ENCODE measurements at regions not wholly inside any gene's neighbourhood (a gene's known extent, or its start where the extent isn't known, plus 50 kb on each side); places are given as distances from the start of the nearest gene placed in this dataset.

DNA sequence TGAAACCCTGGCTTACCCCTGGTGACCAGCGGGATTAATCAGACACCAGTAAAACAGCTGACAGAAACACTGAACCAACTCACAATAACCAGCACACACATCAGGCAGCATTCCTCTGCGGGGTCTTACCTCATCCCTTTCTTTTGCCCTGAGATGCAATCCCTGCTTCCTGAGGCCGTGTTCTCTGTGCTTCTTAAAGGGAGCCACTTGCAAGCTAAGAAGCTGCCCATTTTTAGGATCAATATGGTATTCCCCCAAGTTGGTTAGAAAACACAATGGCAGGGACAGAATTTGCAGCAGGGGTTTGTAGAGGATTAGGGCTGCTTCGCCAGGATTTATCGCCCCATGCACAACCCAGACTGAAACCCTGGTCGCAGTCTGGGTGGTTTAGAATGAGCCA is 74.7 kb upstream of the OLIG2 start:
- H3K36me3 ChIP-seq (ENCODE audit: control insufficient read depth, insufficient read depth, low read length), result no peaks in the 10 kb centered on the region
- H3K4me3 ChIP-seq (replicated peaks in 1 of 4; ENCODE audit: control extremely low read depth in 1 of 4, insufficient read depth in 1 of 4, low read depth in 3 of 4, low read length in 4 of 4), result no peak overlapping the region
- peaks cover 8% of the 10 kb centered on the region for H3K27me3 ChIP-seq (ENCODE audit: control insufficient read depth, insufficient read depth, low read length)
- H3K9me3 ChIP-seq (ENCODE audit: control insufficient read depth, insufficient read depth, low read depth, low read length), result no peaks in the 10 kb centered on the region
- no peaks in the 10 kb centered on the region for H3K79me2 ChIP-seq (ENCODE audit: control insufficient read depth, insufficient read depth, low read length)
- no peaks in the 10 kb centered on the region for H3K4me1 ChIP-seq (ENCODE audit: control insufficient read depth, extremely low read depth, insufficient read depth, low read length)
- DNase-seq (ENCODE audit: low read depth in 2 of 2), result no peak
- no peak overlapping the region for H2AFZ ChIP-seq (ENCODE audit: low read length)
- TF ChIP-seq CTCF (conservative IDR thresholded peaks at IDR 0.05 in 1 of 2, IDR thresholded peaks at IDR 0.05 in 1 of 2; ENCODE audit: low read depth in 1 of 2, low read length in 2 of 2) (no peak), EZH2 (IDR thresholded peaks at IDR 0.05; ENCODE audit: low read length, missing control alignments) (no peak)
- no peak overlapping the region for H3K27ac ChIP-seq (ENCODE audit: insufficient read depth, low read length)
- no peak overlapping the region for H3K9ac ChIP-seq (ENCODE audit: insufficient read depth, low read length)
- no peak overlapping the region for H3K4me2 ChIP-seq (ENCODE audit: extremely low read depth, insufficient read depth, low read length)
- no peaks in the 10 kb centered on the region for H4K20me1 ChIP-seq (ENCODE audit: control insufficient read depth, extremely low read depth, insufficient read depth, low read length)

DNA sequence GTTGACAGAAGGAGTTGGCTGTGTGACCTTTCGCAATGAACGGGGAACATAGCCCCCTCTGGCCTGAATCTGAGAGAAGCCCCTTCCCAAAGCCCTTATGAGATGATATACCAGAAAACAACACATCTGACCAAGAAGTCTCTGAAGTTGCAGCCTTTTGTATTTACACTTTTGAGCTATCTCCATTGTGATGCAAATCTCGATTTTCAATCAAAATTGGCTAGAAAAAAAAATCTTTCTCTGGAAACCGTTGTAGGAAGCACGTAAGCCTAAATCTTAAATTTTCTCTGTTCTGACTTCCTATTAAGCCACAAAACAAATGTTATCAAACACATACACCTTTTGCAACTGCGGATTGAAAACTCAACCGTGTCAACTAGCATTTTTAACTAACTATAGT is 71.4 kb upstream of the OLIG2 start:
- H3K27me3 ChIP-seq (ENCODE audit: control insufficient read depth, insufficient read depth, low read length), result peaks cover 11% of the 10 kb centered on the region
- no peaks in the 10 kb centered on the region for H3K79me2 ChIP-seq (ENCODE audit: control insufficient read depth, insufficient read depth, low read length)
- no peak for TF ChIP-seq CTCF (conservative IDR thresholded peaks at IDR 0.05 in 1 of 2, IDR thresholded peaks at IDR 0.05 in 1 of 2; ENCODE audit: low read depth in 1 of 2, low read length in 2 of 2)
- no peak for TF ChIP-seq EZH2 (IDR thresholded peaks at IDR 0.05; ENCODE audit: low read length, missing control alignments)

DNA sequence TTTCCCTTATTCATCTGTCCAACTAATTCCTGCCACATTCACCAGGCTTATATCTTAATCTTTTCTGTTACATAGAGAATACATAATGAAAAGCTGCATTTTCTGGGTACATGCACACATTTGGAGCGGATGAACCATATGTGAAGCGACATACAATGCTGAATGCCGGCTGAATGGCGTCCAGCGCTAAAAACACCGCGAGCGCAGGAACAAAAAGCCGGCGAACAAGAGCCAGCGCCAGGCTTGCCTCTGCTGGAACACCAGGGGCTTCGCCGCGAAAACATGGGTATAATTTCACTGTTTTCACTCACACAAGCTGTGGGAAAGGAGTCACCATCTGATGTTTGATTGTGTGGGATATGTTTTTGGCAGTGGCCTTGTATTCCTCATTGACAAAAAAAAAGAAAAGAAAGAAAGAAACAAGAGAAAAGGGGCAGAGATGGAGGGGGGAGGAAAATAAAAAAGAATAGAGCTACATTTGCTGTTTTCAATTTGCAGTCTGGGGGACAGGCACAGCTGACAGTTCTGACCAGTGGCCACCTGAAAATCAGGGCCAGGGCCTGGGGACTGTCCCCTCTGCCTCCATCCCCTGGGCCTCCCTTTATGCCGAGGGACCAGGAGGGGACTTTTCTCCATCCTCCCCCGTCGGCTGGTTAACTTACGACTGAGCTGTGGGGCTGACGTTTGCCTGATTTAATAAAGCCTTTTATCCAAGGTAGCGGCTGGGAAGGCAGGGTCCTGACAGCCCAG is 70.2 kb upstream of the OLIG2 start:
- no peaks in the 10 kb centered on the region for H3K36me3 ChIP-seq (ENCODE audit: control insufficient read depth, insufficient read depth, low read length)
- no peaks in the 10 kb centered on the region for H3K79me2 ChIP-seq (ENCODE audit: control insufficient read depth, insufficient read depth, low read length)
- no peak overlapping the region for H3K4me2 ChIP-seq (ENCODE audit: extremely low read depth, insufficient read depth, low read length)
- no peaks in the 10 kb centered on the region for H3K9me3 ChIP-seq (ENCODE audit: control insufficient read depth, insufficient read depth, low read depth, low read length)
- no peak overlapping the region for H3K9ac ChIP-seq (ENCODE audit: insufficient read depth, low read length)
- H4K20me1 ChIP-seq (ENCODE audit: control insufficient read depth, extremely low read depth, insufficient read depth, low read length), result no peaks in the 10 kb centered on the region
- H3K4me1 ChIP-seq (ENCODE audit: control insufficient read depth, extremely low read depth, insufficient read depth, low read length), result no peaks in the 10 kb centered on the region
- no peak overlapping the region for H2AFZ ChIP-seq (ENCODE audit: low read length)
- TF ChIP-seq EZH2 (IDR thresholded peaks at IDR 0.05; ENCODE audit: low read length, missing control alignments) (no peak), CTCF (conservative IDR thresholded peaks at IDR 0.05 in 1 of 2, IDR thresholded peaks at IDR 0.05 in 1 of 2; ENCODE audit: low read depth in 1 of 2, low read length in 2 of 2) (no peak)
- H3K27ac ChIP-seq (ENCODE audit: insufficient read depth, low read length), result no peak overlapping the region
- H3K27me3 ChIP-seq (ENCODE audit: control insufficient read depth, insufficient read depth, low read length), result peaks cover 11% of the 10 kb centered on the region
- DNase-seq (ENCODE audit: low read depth in 2 of 2), result no peak
- H3K4me3 ChIP-seq (replicated peaks in 1 of 4; ENCODE audit: control extremely low read depth in 1 of 4, insufficient read depth in 1 of 4, low read depth in 3 of 4, low read length in 4 of 4), result no peak overlapping the region

More for the DNA sequence above, 71.4 kb upstream of the OLIG2 start:
- DNase-seq (ENCODE audit: low read depth in 2 of 2), result no peak
- no peaks in the 10 kb centered on the region for H3K36me3 ChIP-seq (ENCODE audit: control insufficient read depth, insufficient read depth, low read length)
- no peak overlapping the region for H3K4me2 ChIP-seq (ENCODE audit: extremely low read depth, insufficient read depth, low read length)
- no peaks in the 10 kb centered on the region for H3K4me1 ChIP-seq (ENCODE audit: control insufficient read depth, extremely low read depth, insufficient read depth, low read length)
- H2AFZ ChIP-seq (ENCODE audit: low read length), result no peak overlapping the region
- no peak overlapping the region for H3K27ac ChIP-seq (ENCODE audit: insufficient read depth, low read length)
- no peak overlapping the region for H3K4me3 ChIP-seq (replicated peaks in 1 of 4; ENCODE audit: control extremely low read depth in 1 of 4, insufficient read depth in 1 of 4, low read depth in 3 of 4, low read length in 4 of 4)
- no peaks in the 10 kb centered on the region for H4K20me1 ChIP-seq (ENCODE audit: control insufficient read depth, extremely low read depth, insufficient read depth, low read length)
- H3K9ac ChIP-seq (ENCODE audit: insufficient read depth, low read length), result no peak overlapping the region
- H3K9me3 ChIP-seq (ENCODE audit: control insufficient read depth, insufficient read depth, low read depth, low read length), result no peaks in the 10 kb centered on the region
